ENCODE measurements at regions not wholly inside any gene's neighbourhood (a gene's known extent, or its start where the extent isn't known, plus 50 kb on each side); places are given as distances from the start of the nearest gene placed in this dataset.

DNA sequence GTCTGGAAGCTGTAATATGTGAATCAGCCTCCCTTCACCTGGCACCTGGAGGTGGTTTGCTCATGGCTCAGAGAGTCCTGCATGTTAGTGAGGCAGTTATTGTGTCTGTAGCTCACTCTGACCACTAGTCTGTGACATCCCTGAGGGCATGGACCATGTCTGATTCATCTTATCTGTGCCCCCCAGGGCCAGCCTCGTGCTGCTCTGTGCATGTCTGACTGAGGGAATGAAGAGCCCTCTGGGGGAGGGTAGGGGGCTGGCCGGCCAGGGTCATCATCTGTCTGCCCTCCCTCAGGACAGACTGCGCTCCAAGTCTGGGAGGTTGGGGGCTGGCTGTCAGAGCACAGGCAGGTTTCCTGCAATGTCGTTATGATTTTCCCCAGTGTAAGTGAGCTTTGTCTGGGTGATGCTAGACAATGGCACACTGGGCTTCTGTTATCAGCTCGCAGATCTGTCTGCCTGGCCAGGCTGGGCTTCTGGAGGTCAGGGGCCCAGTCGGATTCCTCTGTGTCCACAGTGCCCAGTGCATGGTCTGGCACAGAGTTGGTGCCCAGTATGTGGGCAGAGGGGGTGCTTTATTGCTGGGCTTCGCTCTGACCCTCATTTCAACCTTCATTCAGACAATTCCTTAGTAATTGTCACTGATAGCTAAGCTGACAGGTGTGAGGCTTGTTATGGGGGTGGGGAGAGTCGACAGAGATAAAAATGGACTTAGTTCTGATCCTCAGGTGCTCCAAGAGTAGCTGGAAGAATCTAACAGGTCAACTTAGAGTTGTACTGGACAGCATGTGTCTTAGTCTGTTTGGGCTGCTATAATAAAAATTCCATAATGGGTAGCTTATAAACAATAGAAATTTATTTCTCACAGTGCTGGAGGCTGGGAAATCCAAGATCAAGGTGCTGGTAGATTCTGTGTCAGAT lies 85.7 kb upstream of the SHB start:
- TF ChIP-seq POLR2A (IDR thresholded peaks at IDR 0.05; ENCODE audit: low read depth, low read length): no peak
- TF ChIP-seq POLR2AphosphoS5 (IDR thresholded peaks at IDR 0.05; ENCODE audit: low read depth, low read length): no peak
